DOHH2 (cell line): ENCODE measurements at regions not wholly inside any gene's neighbourhood (a gene's known extent, or its start where the extent isn't known, plus 50 kb on each side); places are given as distances from the start of the nearest gene placed in this dataset.

ENCODE experiments used
- H3F3A ChIP-seq: fragments of 200-600 bp; sonication (generic), shearing (Covaris generic); 2 replicates; pipeline ENCODE4 v1.6.0; 2016; ENCODE audit warnings: antibody characterized with exemption, mild to moderate bottlenecking; ENCODE audit not compliant: control insufficient read depth, insufficient read depth
- H3K27ac ChIP-seq: fragments of 200-600 bp; sonication (generic); 2 replicates; pipeline ENCODE4 v1.5.1; 2014; ENCODE audit warnings: low read depth, mild to moderate bottlenecking, low read length, moderate library complexity
- H3K27me3 ChIP-seq: fragments of 200-600 bp; sonication (generic); 2 replicates; pipeline ENCODE4 v1.6.1; 2014; ENCODE audit warnings: mild to moderate bottlenecking, low read length, mixed read lengths; ENCODE audit not compliant: control insufficient read depth
- H3K36me3 ChIP-seq: fragments of 200-600 bp; sonication (generic); 2 replicates; pipeline ENCODE4 v1.6.1; 2014; ENCODE audit warnings: mild to moderate bottlenecking, low read length, moderate library complexity, mixed read lengths; ENCODE audit not compliant: control insufficient read depth
- H3K4me1 ChIP-seq: fragments of 200-600 bp; sonication (generic); 2 replicates; pipeline ENCODE4 v1.6.1; 2014; ENCODE audit warnings: mild to moderate bottlenecking, low read length, mixed read lengths; ENCODE audit not compliant: control insufficient read depth
- H3K4me2 ChIP-seq: fragments of 200-600 bp; sonication (generic); 2 replicates; pipeline ENCODE4 v1.6.0; 2014; ENCODE audit warnings: mild to moderate bottlenecking, low read length, moderate library complexity
- H3K4me3 ChIP-seq: fragments of 200-600 bp; sonication (generic); 2 replicates; pipeline ENCODE4 v1.5.1; 2014; ENCODE audit warnings: mild to moderate bottlenecking, low read length, mixed read lengths
- H3K79me2 ChIP-seq: fragments of 200-600 bp; sonication (generic); 2 replicates; pipeline ENCODE4 v1.6.1; 2014; ENCODE audit warnings: mild to moderate bottlenecking, low read length, mixed read lengths; ENCODE audit not compliant: control insufficient read depth
- H3K9me2 ChIP-seq: fragments of 200-600 bp; sonication (generic); replicated peaks from 2 replicates; pipeline ENCODE4 v1.6.1; 2014; ENCODE audit warnings: mild to moderate bottlenecking, low read length, mixed read lengths; ENCODE audit not compliant: control insufficient read depth
- H3K9me3 ChIP-seq: fragments of 200-600 bp; sonication (generic); 2 replicates; pipeline ENCODE4 v1.6.1; 2014; ENCODE audit warnings: antibody characterized with exemption, low read length, mixed read lengths; ENCODE audit not compliant: control insufficient read depth, insufficient read depth
- H4K20me1 ChIP-seq: fragments of 200-600 bp; sonication (generic); 2 replicates; pipeline ENCODE4 v1.6.0; 2014; ENCODE audit warnings: low read depth, mild to moderate bottlenecking, antibody characterized with exemption, low read length, moderate library complexity; ENCODE audit not compliant: control insufficient read depth, insufficient read depth
- EZH2phosphoT487 ChIP-seq: fragments of 200-600 bp; sonication (generic); IDR thresholded peaks from 2 replicates; pipeline ENCODE4 v1.6.1; 2017; ENCODE audit warnings: borderline replicate concordance, mild to moderate bottlenecking, antibody characterized with exemption, low read length, moderate library complexity, mixed read lengths
- TF ChIP-seq, protein P1 (sequence below): fragments of 200-600 bp; sonication (generic); IDR thresholded peaks from one replicate; pipeline ENCODE4 v1.5.1; 2014; ENCODE audit warnings: antibody characterized with exemption, mild to moderate bottlenecking, low read depth, low read length; ENCODE audit not compliant: poor library complexity, severe bottlenecking

DNA sequence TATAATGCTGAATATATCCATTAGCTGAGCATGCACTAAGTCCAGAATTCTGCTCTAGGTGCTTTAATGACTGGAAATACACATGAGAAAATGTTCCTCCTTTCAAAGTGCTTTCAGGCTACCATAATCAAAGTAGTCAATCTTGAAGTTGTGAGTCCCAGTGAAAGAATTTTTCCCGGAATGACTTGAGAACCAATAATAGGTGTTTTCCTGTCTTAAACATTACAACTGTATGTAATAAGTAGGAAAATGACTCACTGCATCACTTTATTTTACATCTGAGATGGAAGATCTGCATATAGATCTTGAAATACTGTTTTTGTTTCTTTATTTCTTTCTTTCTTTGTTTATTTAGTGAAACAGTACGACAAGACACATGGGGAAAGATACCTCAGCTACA lies 437.4 kb upstream of the JAG1 start:
- Histone ChIP-seq H3K9me3 (no peaks in the 10 kb centered on the region), H3K79me2 (no peaks in the 10 kb centered on the region), H3K9me2 (no peaks in the 10 kb centered on the region), H3F3A (no peaks in the 10 kb centered on the region), H3K27ac (no peak overlapping the region), H3K4me1 (no peaks in the 10 kb centered on the region), H3K4me2 (no peak overlapping the region), H3K27me3 (no peaks in the 10 kb centered on the region), H3K4me3 (no peak overlapping the region), H4K20me1 (no peaks in the 10 kb centered on the region), H3K36me3 (no peaks in the 10 kb centered on the region)
- TF ChIP-seq, protein P1, sequence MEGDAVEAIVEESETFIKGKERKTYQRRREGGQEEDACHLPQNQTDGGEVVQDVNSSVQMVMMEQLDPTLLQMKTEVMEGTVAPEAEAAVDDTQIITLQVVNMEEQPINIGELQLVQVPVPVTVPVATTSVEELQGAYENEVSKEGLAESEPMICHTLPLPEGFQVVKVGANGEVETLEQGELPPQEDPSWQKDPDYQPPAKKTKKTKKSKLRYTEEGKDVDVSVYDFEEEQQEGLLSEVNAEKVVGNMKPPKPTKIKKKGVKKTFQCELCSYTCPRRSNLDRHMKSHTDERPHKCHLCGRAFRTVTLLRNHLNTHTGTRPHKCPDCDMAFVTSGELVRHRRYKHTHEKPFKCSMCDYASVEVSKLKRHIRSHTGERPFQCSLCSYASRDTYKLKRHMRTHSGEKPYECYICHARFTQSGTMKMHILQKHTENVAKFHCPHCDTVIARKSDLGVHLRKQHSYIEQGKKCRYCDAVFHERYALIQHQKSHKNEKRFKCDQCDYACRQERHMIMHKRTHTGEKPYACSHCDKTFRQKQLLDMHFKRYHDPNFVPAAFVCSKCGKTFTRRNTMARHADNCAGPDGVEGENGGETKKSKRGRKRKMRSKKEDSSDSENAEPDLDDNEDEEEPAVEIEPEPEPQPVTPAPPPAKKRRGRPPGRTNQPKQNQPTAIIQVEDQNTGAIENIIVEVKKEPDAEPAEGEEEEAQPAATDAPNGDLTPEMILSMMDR = no peak
- TF ChIP-seq EZH2phosphoT487 = no peak

DNA sequence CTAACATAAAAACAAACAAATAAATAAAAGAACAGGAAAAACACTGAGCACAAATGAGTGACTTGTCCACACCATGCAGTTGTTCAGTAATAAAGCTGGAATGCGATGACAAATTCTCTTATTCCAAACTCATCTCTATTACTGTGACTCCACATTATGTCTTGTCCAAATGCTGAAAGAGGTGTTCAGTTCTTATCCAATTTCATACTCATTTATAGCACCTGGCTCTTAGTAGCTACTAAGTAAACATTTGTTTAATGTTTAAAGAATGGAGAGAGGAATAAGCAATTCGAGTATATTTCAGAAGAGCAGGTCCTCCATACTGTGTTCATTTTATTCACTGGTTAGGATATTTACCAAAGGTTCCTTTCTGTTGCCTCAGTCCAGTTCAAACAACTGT lies 439.0 kb upstream of the JAG1 start:
- TF ChIP-seq EZH2phosphoT487 = no peak
- TF ChIP-seq, protein P1 = no peak
- Histone ChIP-seq H3K4me3 (no peak overlapping the region), H3K9me3 (no peaks in the 10 kb centered on the region), H3K27me3 (no peaks in the 10 kb centered on the region), H4K20me1 (no peaks in the 10 kb centered on the region), H3K36me3 (no peaks in the 10 kb centered on the region), H3K79me2 (no peaks in the 10 kb centered on the region), H3K4me1 (no peaks in the 10 kb centered on the region), H3K9me2 (no peaks in the 10 kb centered on the region), H3K27ac (no peak overlapping the region), H3F3A (no peaks in the 10 kb centered on the region), H3K4me2 (no peak overlapping the region)

DNA sequence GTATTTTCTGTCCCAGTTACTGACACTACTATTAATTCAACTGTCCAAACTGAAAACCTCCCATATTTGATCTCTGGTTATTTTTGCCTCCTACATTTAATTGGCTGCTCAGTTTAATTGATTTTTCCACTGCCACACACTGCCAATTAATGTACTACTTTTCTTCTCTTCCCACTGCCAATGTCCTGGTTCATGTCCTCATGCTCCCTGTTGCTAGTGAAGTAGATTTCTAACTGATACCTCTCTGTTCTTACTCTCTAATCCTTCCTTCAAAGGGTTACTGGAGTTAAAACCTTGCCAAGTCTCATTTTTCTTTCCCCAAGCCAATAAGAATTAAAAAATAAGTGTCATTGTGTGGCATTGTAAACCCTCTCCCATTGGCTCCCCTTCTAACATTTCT lies 440.6 kb upstream of the JAG1 start:
- Histone ChIP-seq H3K4me1 (no peaks in the 10 kb centered on the region), H3K36me3 (no peaks in the 10 kb centered on the region), H4K20me1 (no peaks in the 10 kb centered on the region), H3K27ac (no peak overlapping the region), H3K9me2 (no peaks in the 10 kb centered on the region), H3F3A (no peaks in the 10 kb centered on the region), H3K9me3 (no peaks in the 10 kb centered on the region), H3K27me3 (no peaks in the 10 kb centered on the region), H3K79me2 (no peaks in the 10 kb centered on the region), H3K4me3 (no peak overlapping the region), H3K4me2 (no peak overlapping the region)
- TF ChIP-seq, protein P1 = no peak
- no peak for TF ChIP-seq EZH2phosphoT487
